AG04449 (cell line): ENCODE measurements at regions not wholly inside any gene's neighbourhood (a gene's known extent, or its start where the extent isn't known, plus 50 kb on each side); places are given as distances from the start of the nearest gene placed in this dataset.
A peak's percentile ranks its signal among the peaks of the same experiment; 100 is the strongest.

Experiments used
- CTCF ChIA-PET: fragments of 350-600 bp; formaldehyde crosslinking; extraction: SDS; loops from one replicate; lab custom pipeline; 2021; ENCODE audit warnings: antibody characterized with exemption; lab: Yijun Ruan, JAX
- POLR2A ChIA-PET: fragments of 400-600, 350-600 bp; formaldehyde crosslinking; extraction: SDS; loops from one replicate; lab custom pipeline; 2020; ENCODE audit warnings: antibody characterized with exemption, inconsistent platforms; lab: Yijun Ruan, JAX
- DNase-seq: peaks from one replicate; pipeline ENCODE4 v3.0.0-alpha.2; 2010; ENCODE audit warnings: low read depth, low spot score
- H3K4me3 ChIP-seq: 2 replicates; pipeline ENCODE4 v1.5.1; 2011; ENCODE audit warnings: low read depth, mild to moderate bottlenecking, control low read depth, low read length
- CTCF ChIP-seq: IDR thresholded peaks from one replicate; pipeline ENCODE4 v1.5.1; 2011; ENCODE audit warnings: mild to moderate bottlenecking, moderate library complexity, low read length, control low read depth, inconsistent platforms; ENCODE audit not compliant: insufficient read depth; ENCODE audit errors: missing control alignments

GRCh38 chr12:43245947-43246346 lies 306.1 kb downstream of the ADAMTS20 start:
- H3K4me3 ChIP-seq = no peak overlapping the region
- ChIA-PET CTCF (no interaction called here), POLR2A (no interaction called here)
- TF ChIP-seq CTCF = no peak
- no peak for DNase-seq

- CTCF ChIA-PET = no interaction called here
- POLR2A ChIA-PET = no interaction called here
Observed at GRCh38 chr12:43241986-43242385, 310.0 kb downstream of the ADAMTS20 start.

GRCh38 chr12:43238281-43238680 lies 313.7 kb downstream of the ADAMTS20 start:
- CTCF ChIA-PET = no interaction called here
- POLR2A ChIA-PET = no interaction called here
- TF ChIP-seq CTCF = no peak
- no peak overlapping the region for H3K4me3 ChIP-seq
- DNase-seq = no peak

More at GRCh38 chr12:43241986-43242385, 310.0 kb downstream of the ADAMTS20 start:
- no peak overlapping the region for H3K4me3 ChIP-seq
- DNase-seq = peak; percentile 40
- TF ChIP-seq CTCF = no peak

- no peak for DNase-seq
- TF ChIP-seq CTCF = no peak
- POLR2A ChIA-PET = no interaction called here
- H3K4me3 ChIP-seq = no peak overlapping the region
- CTCF ChIA-PET = no interaction called here
Observed at GRCh38 chr12:43237238-43237879, 314.6 kb downstream of the ADAMTS20 start.

GRCh38 chr12:43235721-43236120 lies 316.3 kb downstream of the ADAMTS20 start:
- ChIA-PET POLR2A (no interaction called here), CTCF (interaction anchor here (1.1 kb wide), 1 partner anchor 23 kb away, joined by 3 read pairs; no protein-coding TSS in a partner anchor)
- H3K4me3 ChIP-seq = no peak overlapping the region
- no peak for DNase-seq
- TF ChIP-seq CTCF = no peak

GRCh38 chr12:43233861-43234260 lies 318.1 kb downstream of the ADAMTS20 start:
- no peak for TF ChIP-seq CTCF
- CTCF ChIA-PET = no interaction called here
- POLR2A ChIA-PET = no interaction called here
- H3K4me3 ChIP-seq = no peak overlapping the region
- no peak for DNase-seq
